UCSD-AML1 (cell line): ENCODE measurements at regions not wholly inside any gene's neighbourhood (a gene's known extent, or its start where the extent isn't known, plus 50 kb on each side); places are given as distances from the start of the nearest gene placed in this dataset.

Experiments
- DNase-seq: peaks from one replicate; lab custom pipeline; 2025; ENCODE audit not compliant: unreplicated experiment; lab: John Stamatoyannopoulos, UW

GRCh38 chr4:178026999-178027398 is 584.8 kb upstream of the AGA start:
- DNase-seq = no peak

GRCh38 chr4:178027796-178028195 is 585.6 kb upstream of the AGA start:
- DNase-seq = no peak

DNA sequence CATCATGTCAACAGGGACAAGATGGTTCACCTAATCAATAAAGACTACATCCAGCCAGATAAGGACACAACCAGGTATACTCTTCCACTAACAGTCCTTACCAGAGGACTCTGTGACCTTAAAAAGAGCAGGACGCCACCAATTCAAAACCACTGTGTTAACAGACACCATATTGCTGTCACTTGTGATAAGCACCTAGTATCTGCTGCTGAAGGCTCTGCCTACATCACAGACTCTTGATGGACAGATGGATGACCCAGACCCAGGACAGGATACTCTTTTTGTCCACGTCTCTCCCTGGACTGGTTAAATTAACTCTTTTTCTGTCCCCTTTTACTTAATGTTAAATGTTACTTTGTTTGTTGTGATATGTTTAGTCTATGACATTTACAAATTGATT is 586.2 kb upstream of the AGA start:
- DNase-seq = no peak

DNA sequence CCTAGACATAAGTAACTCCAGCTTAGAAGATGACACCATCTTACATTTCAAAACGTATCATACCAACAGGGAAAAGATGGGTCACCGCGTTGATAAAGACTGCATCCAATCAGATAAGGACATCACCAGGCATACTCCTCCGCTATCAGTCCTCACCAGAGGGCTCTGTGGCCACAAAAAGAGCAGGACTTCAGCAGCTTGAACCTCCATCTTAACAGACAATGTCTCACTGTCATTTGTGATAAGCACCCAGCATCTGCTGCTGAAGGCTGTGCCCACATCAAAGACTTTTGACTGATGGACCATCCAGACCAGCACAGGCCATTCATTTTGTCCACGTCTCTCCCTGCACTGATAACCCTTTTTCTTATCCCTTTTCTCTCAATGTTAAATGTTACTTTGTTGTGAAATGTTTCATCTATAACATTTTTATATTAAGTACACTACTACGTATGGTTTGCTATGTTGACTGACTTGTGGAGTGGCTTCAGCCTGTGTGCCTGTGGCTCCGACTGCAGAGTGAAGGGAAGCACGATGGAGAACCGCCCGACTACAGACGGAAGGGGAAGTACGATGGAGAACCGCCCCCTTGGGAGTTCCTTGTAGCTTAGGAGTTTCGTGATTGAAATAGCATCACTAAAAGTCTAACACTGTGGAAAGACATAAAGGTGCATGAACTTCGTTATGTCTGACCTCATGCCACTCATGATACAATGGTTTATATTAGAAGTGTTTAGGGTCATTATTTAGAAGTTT is 595.4 kb upstream of the AGA start:
- no peak for DNase-seq

DNA sequence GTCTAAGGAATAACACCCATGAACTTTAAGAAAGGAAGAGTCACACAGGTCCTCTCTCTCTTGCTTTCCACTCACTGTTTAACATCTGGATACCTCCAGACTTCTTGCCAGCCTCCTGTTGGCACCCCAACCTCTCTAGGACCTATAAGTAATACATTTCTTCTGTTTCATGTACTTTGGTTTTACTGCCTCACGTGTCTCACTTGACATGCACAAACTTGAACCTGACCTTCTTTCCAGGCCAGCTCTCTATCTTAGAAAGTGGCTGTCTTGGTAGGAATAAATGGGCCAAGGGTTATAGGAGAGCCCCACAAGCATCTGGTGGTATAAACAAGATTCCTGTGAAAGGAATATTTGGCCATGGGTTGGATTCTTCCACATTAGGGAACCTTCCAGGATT is 614.8 kb upstream of the AGA start:
- no peak for DNase-seq

- no peak for DNase-seq
Observed at GRCh38 chr4:178063568-178063967, 621.3 kb upstream of the AGA start.

DNA sequence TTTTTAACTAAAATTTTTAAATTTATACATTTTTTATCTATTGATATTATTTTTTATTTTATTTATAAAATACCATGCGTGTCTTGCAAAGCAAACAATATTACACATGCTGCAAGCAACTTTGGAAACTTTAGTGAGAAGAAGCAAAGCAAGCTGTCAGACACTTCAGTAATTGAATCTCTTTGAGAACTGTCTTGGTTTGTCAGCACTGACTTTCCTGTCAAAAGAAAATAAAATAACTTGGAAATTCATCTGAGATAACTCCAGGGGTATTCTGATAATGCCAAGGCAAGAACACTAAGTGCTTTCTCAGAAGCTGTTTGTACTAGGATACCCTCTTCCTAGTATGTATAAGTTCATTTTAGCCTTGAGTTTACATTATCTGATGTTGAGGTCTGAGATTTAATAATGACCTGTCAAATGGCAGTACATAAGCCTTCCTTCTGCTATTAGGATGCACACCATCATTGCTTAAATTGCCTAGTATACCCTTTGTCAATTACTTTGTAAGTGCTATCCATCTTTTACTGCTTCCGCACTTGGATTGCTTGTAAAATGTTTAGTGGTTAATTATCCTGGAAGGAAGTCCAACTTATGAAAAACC is 624.2 kb upstream of the AGA start:
- no peak for DNase-seq

DNA sequence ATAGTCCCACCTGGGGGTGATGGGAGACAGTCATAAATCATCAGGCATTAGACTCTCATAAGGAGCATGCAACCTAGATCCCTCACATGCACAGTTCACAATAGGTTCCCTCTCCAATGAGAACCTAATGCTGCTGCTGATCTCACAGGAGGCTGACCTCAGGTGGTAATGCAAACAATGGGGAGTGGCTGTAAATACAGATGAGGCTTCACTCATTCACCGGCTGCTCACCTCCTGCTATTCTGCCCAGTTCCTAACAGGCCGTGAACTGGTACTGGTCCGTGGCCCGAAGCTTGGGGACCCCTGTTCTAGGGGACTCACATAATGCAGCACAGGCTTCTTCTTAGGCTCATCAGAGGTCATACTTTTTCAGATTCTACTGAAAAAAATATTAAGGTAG is 625.9 kb upstream of the AGA start:
- DNase-seq = no peak

DNA sequence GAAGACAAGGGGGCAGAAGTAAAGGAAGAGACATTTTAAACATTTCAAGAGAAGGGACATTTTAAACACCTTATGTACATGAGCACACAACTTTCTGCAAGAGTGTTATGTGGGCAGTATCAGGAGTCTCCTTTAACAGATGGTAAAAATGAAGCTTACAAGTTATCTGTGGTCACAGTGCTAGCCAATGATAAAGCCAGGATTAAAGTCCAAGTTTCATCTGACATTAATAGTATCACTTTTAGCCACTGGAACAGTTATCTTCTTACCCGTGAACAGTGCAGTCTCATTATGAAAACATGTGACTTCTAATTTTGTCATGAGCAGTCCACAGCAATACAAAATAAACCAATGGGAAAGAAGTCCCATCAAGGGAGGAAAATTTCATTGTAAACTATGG is 627.9 kb upstream of the AGA start:
- no peak for DNase-seq

DNA sequence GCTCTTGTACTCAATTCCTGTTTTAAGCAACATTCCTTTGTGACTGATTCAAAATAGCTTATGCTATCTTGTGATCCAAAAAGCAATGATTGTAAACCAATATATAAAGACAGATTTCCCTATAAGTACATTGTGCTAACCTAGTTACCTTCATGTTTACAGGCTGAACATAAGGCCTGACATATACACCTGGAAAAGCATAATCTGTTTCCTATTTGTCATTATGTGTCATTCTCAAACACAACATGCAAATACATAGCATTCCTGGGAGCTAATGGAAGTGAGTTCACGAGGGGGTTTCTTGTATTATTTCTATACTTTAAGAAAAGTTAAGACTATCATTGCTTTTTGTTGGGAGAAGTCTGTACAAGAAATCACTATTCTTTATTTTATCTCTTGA is 638.1 kb upstream of the AGA start:
- no peak for DNase-seq

DNA sequence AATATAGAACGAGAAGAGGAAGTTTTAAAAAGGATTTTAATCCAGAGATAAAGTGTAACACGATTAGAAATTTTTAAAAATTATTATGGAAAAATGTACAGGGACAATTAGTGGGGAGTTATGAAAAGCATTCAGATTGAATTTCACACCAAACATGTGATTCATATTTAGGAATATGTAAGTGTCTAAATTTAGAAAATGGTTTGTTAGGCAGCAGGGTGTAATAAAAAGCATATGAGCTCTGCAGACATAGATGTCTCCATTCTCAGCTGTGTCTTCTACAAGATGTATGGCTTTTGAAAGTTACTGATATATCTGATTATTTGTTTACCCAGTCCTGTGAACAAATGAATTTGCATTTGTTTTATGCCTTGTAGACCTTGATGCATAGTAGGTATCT is 638.9 kb upstream of the AGA start:
- no peak for DNase-seq

GRCh38 chr4:178081896-178082295 is 639.7 kb upstream of the AGA start:
- no peak for DNase-seq

GRCh38 chr4:178082906-178083305 is 640.7 kb upstream of the AGA start:
- no peak for DNase-seq

DNA sequence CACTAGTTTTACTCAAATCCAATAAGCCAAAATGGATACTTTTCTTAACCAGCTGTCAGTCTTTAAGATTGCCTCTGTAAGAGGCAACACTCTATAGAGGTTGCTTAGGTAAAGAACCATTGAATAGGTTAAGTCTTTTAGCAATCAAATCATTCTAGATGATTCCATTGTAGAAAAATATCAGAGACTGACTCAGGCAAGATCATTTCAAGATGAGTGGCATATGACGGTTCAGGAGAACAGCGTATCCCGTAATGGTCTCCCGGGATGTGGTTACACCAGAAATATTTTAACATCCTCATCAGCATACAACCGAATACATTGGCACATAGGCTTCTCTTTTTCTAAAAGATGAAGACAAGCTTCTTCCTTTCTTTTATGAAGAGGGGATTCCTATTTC is 641.7 kb upstream of the AGA start:
- DNase-seq = no peak

GRCh38 chr4:178086320-178086719 is 644.1 kb upstream of the AGA start:
- no peak for DNase-seq

DNA sequence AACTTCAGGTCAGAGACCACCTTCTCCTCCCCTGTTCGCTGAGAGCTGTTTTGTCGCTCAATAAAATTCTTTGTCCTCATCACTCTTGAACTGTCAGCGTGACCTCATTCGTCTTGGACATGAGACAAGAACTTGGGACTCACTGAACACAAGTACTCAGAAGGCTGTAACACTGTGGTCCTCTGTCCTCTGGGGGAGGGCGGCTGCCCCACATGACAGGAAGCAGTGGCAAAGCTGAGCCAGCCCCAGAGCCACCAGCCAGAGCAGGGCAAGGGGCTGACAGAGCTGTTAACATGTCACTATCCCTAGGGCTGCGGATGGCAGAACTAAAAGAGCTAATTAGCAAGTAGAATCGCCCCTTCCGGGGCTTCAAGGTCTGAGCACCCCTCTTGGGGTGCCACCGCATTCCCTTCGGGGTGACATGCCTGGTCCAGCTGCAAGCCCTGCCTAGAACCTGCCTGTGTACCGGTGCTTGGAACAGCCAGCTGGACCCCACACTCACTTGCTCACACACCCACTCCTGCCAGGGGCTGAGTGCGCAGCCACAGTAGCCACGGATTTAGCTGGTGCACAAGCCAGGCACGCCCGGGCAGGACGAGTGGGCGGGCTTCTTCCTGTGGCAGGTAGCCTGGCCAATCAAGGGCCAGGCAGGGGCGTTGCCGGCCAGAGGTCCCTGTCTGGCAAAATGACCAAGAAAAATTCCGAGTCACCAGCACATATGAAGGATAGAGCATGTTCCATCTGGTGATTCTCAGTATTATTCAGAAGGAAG is 648.6 kb upstream of the AGA start:
- DNase-seq = no peak

DNA sequence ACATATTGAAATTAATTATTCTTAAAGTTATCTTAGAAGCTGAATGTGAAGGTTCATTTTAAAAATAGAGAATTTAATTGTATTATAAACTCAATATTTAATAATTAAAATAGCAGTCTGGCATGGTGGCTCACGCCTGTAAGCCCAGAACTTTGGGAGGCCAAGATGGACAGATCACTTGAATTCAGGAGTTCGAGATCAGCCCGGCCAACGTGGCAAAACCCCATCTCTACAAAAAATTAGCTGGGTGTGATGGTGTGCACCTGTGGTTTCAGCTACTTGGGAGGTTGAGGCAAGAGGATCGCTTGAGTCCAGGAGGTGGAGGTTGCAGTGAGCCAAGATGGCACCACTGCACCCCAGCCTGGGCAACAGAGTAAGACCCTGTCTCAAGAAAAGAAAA is 659.9 kb upstream of the AGA start:
- no peak for DNase-seq

GRCh38 chr4:178105242-178105641 is 663.0 kb upstream of the AGA start:
- DNase-seq = no peak

GRCh38 chr4:178136736-178137345 is 694.6 kb upstream of the AGA start:
- DNase-seq = no peak

- DNase-seq = no peak
Observed at GRCh38 chr4:178137732-178138471, 695.7 kb upstream of the AGA start.

DNA sequence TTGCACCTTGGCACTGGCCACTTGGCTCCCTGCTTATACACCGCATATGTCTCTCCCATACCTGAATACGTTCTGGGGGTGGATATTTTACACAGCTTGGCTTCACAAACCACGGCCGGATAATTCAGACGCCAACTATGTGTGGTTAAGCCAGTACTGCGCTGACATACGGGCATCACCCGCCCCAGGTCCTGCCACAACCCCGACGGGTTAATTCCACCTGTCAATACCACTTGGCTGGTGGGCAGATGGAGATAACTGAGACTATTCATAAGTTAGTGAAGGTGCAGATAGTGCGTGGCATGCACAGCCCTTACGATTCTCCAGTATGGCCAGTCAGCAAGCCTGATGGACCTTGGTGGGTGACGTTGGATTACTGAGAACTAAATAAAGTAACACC is 696.3 kb upstream of the AGA start:
- no peak for DNase-seq
